GM23338 (cell line): ENCODE measurements at regions not wholly inside any gene's neighbourhood (a gene's known extent, or its start where the extent isn't known, plus 50 kb on each side); places are given as distances from the start of the nearest gene placed in this dataset.

Source experiments
- ATAC-seq: fragments of 200-7000 bp; cut with Tn5 transposase; 3 replicates; pipeline ENCODE4 v1.9.1; 2020
- DNase-seq: peaks from one replicate; pipeline ENCODE4 v3.0.0-alpha.2; 2015; ENCODE audit warnings: low spot score
- H2AFZ ChIP-seq: fragments of 200-600 bp; sonication (generic); 2 replicates; pipeline ENCODE4 v1.8.0; 2016; ENCODE audit warnings: antibody characterized with exemption, mild to moderate bottlenecking, moderate library complexity
- H3F3A ChIP-seq: fragments of 200-600 bp; sonication (generic); replicated peaks from 2 replicates; pipeline ENCODE4 v1.8.0; 2017; ENCODE audit warnings: antibody characterized with exemption, mixed run types, low read depth
- H3K27ac ChIP-seq: fragments of 200-600 bp; sonication (generic); 2 replicates; pipeline ENCODE4 v1.6.1; 2016; ENCODE audit warnings: low read depth
- H3K27me3 ChIP-seq: fragments of 200-600 bp; sonication (generic); 2 replicates; pipeline ENCODE4 v1.8.0; 2016; ENCODE audit warnings: mild to moderate bottlenecking, mixed run types, moderate library complexity; ENCODE audit not compliant: insufficient read depth
- H3K36me3 ChIP-seq: fragments of 200-600 bp; sonication (generic); 2 replicates; pipeline ENCODE4 v1.8.0; 2016; ENCODE audit warnings: mild to moderate bottlenecking; ENCODE audit not compliant: insufficient read depth
- H3K4me1 ChIP-seq: fragments of 200-600 bp; sonication (generic); 2 replicates; pipeline ENCODE4 v1.8.0; 2016; ENCODE audit warnings: mild to moderate bottlenecking, moderate library complexity; ENCODE audit not compliant: insufficient read depth
- H3K4me2 ChIP-seq: fragments of 200-600 bp; sonication (generic); 2 replicates; pipeline ENCODE4 v1.7.1; 2017; ENCODE audit warnings: mixed run types
- H3K4me3 ChIP-seq: fragments of 200-600 bp; sonication (generic); 2 replicates; pipeline ENCODE4 v1.6.1; 2016; ENCODE audit warnings: mixed run types
- H3K79me2 ChIP-seq: fragments of 200-600 bp; sonication (generic); replicated peaks from 2 replicates; pipeline ENCODE4 v1.8.0; 2017; ENCODE audit warnings: mild to moderate bottlenecking; ENCODE audit not compliant: insufficient read depth
- H3K9me2 ChIP-seq: fragments of 200-600 bp; sonication (generic); 2 replicates; pipeline ENCODE4 v1.8.0; 2017; ENCODE audit not compliant: insufficient read depth
- H4K20me1 ChIP-seq: fragments of 200-600 bp; sonication (generic); replicated peaks from 2 replicates; pipeline ENCODE4 v1.8.0; 2017; ENCODE audit warnings: mild to moderate bottlenecking; ENCODE audit not compliant: insufficient read depth
- H3K27ac Mint-ChIP-seq: 2 replicates; pipeline ENCODE4 v1.8.0; 2020; ENCODE audit warnings: inconsistent platforms, mild to moderate bottlenecking, moderate library complexity, mixed read lengths
- H3K27me3 Mint-ChIP-seq: 3 replicates; pipeline ENCODE4 v1.8.0; 2022; ENCODE audit warnings: low read depth, mild to moderate bottlenecking, moderate library complexity, mixed read lengths, inconsistent platforms; ENCODE audit not compliant: insufficient read depth, poor library complexity
- H3K36me3 Mint-ChIP-seq: 3 replicates; pipeline ENCODE4 v1.8.0; 2021; ENCODE audit warnings: low read depth, mild to moderate bottlenecking, inconsistent platforms, moderate library complexity, mixed read lengths
- H3K4me1 Mint-ChIP-seq: 3 replicates; pipeline ENCODE4 v1.8.0; 2020; ENCODE audit warnings: mild to moderate bottlenecking, inconsistent platforms, mixed read lengths
- H3K4me3 Mint-ChIP-seq: 3 replicates; pipeline ENCODE4 v1.8.0; 2021; ENCODE audit warnings: moderate library complexity, mild to moderate bottlenecking, inconsistent platforms, mixed read lengths
- H3K9me3 Mint-ChIP-seq: 3 replicates; pipeline ENCODE4 v1.8.0; 2020; ENCODE audit warnings: moderate library complexity, mild to moderate bottlenecking, inconsistent platforms, mixed read lengths
- CREB1 ChIP-seq: fragments of 250-450 bp; sonication (Bioruptor Pico); IDR thresholded peaks from 2 replicates; pipeline ENCODE4 v1.5.0; 2020; ENCODE audit warnings: low read depth, mild to moderate bottlenecking, moderate library complexity
- CTCF ChIP-seq, 2 experiments: fragments of 200-600 bp in 1 of 2; sonication (generic) in 1 of 2; conservative IDR thresholded peaks; 2 replicates each; pipeline versions ENCODE4 v1.5.1 to v1.6.1; 2016 to 2017; ENCODE audit warnings: antibody characterized with exemption in 2 of 2, low read depth in 2 of 2, mild to moderate bottlenecking in 2 of 2, moderate library complexity in 1 of 2
- EZH2 ChIP-seq: fragments of 200-600 bp; sonication (generic); IDR thresholded peaks from one replicate; pipeline ENCODE4 v1.8.0; 2017; ENCODE audit warnings: antibody characterized with exemption, mild to moderate bottlenecking, low read depth; ENCODE audit not compliant: unreplicated experiment
- EZH2phosphoT487 ChIP-seq: fragments of 200-600 bp; sonication (generic); IDR thresholded peaks from one replicate; pipeline ENCODE4 v1.8.1; 2018; ENCODE audit warnings: antibody characterized with exemption; ENCODE audit not compliant: unreplicated experiment
- JUNB ChIP-seq: IDR thresholded peaks from one replicate; pipeline ENCODE4 v1.6.1; 2016; ENCODE audit warnings: antibody characterized with exemption; ENCODE audit not compliant: unreplicated experiment
- POLR2AphosphoS5 ChIP-seq: IDR thresholded peaks from 2 replicates; pipeline ENCODE4 v1.6.1; 2016; ENCODE audit warnings: antibody characterized with exemption, low read depth
- STAT1 ChIP-seq: IDR thresholded peaks from one replicate; pipeline ENCODE4 v1.6.1; 2016; ENCODE audit warnings: antibody characterized with exemption; ENCODE audit not compliant: unreplicated experiment
- ZNF114 ChIP-seq: fragments of 250-450 bp; sonication (Bioruptor Pico); IDR thresholded peaks from 2 replicates; pipeline ENCODE4 v1.5.0; 2020; ENCODE audit warnings: mild to moderate bottlenecking, moderate library complexity
- ZNF331 ChIP-seq: fragments of 250-450 bp; sonication (Bioruptor Pico); IDR thresholded peaks from 2 replicates; pipeline ENCODE4 v1.5.0; 2020; ENCODE audit warnings: low read depth, mild to moderate bottlenecking, moderate library complexity
- TF ChIP-seq, protein P1 (sequence below): IDR thresholded peaks from 2 replicates; pipeline ENCODE4 v1.6.1; 2016; ENCODE audit warnings: antibody characterized with exemption
- TF ChIP-seq, protein P2 (sequence below): IDR thresholded peaks from one replicate; pipeline ENCODE4 v1.6.1; 2018; ENCODE audit warnings: antibody characterized with exemption; ENCODE audit not compliant: unreplicated experiment

DNA sequence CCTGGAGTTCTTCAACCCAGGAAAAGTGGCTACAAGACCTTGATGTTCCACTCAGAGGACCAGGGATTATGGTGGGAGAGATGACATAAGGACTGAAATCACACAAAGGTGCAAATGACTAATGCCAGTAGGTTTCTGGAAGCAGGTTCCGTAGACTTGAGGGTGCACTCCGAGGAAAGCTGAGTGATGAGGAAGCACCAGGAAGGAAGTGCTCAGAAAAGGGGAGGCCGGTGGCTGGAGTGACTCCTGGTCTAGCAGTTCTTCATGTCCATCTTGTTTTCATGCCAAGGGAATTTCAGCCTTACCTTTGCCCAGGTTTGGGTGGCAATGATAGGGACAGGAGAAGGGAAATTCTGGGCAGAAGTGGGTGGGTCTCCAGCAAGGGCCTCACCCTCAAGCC lies 74.5 kb downstream of the TMEM17 start (continued):
- TF ChIP-seq CTCF (conservative IDR thresholded peaks at IDR 0.05; ENCODE audit: low read depth in 2 of 2) (no peak), ZNF114 (CRISPR knock-in tag) (no peak), JUNB (no peak), POLR2AphosphoS5 (no peak)

DNA sequence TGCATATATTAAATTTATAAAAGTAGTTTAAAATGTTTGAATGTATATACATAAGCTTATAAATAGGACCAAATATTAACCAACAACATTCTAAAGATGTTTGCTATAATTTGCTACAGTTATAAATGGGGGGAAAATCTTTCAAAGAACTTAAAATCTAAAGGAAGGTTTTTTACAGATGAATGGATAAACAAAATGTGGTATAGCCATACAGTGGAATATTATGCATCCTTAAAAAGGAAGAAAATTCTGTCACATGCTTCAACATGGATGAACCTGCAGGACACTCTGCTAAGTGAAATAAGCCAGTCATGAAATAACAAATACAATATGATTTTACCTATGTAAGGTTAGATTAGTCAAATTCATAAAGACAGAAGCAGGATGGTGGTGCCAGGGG lies 75.8 kb downstream of the TMEM17 start:
- H3K4me3 ChIP-seq, result no peak overlapping the region
- no peaks in the 10 kb centered on the region for H3F3A ChIP-seq
- Mint-ChIP-seq H3K4me3 (no peak overlapping the region), H3K9me3 (peaks cover 3% of the 10 kb centered on the region; the same call in 1 of the 3 replicates), H3K36me3 (no peaks in the 10 kb centered on the region; the same call in 2 of the 3 replicates), H3K4me1 (no peaks in the 10 kb centered on the region), H3K27ac (no peak overlapping the region), H3K27me3 (peaks cover 4% of the 10 kb centered on the region)
- H3K36me3 ChIP-seq, result no peaks in the 10 kb centered on the region
- H3K27me3 ChIP-seq, result no peaks in the 10 kb centered on the region
- H3K9me2 ChIP-seq, result no peaks in the 10 kb centered on the region
- no peaks in the 10 kb centered on the region for H3K4me1 ChIP-seq
- no peak for ATAC-seq
- H3K4me2 ChIP-seq, result no peak overlapping the region
- TF ChIP-seq ZNF331 (CRISPR knock-in tag) (no peak), EZH2 (no peak), EZH2phosphoT487 (no peak), POLR2AphosphoS5 (no peak), CREB1 (no peak), STAT1 (no peak)
- TF ChIP-seq, protein P1, sequence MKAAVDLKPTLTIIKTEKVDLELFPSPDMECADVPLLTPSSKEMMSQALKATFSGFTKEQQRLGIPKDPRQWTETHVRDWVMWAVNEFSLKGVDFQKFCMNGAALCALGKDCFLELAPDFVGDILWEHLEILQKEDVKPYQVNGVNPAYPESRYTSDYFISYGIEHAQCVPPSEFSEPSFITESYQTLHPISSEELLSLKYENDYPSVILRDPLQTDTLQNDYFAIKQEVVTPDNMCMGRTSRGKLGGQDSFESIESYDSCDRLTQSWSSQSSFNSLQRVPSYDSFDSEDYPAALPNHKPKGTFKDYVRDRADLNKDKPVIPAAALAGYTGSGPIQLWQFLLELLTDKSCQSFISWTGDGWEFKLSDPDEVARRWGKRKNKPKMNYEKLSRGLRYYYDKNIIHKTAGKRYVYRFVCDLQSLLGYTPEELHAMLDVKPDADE, result no peak
- TF ChIP-seq, protein P2, sequence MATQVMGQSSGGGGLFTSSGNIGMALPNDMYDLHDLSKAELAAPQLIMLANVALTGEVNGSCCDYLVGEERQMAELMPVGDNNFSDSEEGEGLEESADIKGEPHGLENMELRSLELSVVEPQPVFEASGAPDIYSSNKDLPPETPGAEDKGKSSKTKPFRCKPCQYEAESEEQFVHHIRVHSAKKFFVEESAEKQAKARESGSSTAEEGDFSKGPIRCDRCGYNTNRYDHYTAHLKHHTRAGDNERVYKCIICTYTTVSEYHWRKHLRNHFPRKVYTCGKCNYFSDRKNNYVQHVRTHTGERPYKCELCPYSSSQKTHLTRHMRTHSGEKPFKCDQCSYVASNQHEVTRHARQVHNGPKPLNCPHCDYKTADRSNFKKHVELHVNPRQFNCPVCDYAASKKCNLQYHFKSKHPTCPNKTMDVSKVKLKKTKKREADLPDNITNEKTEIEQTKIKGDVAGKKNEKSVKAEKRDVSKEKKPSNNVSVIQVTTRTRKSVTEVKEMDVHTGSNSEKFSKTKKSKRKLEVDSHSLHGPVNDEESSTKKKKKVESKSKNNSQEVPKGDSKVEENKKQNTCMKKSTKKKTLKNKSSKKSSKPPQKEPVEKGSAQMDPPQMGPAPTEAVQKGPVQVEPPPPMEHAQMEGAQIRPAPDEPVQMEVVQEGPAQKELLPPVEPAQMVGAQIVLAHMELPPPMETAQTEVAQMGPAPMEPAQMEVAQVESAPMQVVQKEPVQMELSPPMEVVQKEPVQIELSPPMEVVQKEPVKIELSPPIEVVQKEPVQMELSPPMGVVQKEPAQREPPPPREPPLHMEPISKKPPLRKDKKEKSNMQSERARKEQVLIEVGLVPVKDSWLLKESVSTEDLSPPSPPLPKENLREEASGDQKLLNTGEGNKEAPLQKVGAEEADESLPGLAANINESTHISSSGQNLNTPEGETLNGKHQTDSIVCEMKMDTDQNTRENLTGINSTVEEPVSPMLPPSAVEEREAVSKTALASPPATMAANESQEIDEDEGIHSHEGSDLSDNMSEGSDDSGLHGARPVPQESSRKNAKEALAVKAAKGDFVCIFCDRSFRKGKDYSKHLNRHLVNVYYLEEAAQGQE, result no peak
- H3K27ac ChIP-seq, result no peak overlapping the region
- no peaks in the 10 kb centered on the region for H4K20me1 ChIP-seq
- DNase-seq, result no peak
- no peak overlapping the region for H2AFZ ChIP-seq
- H3K79me2 ChIP-seq, result no peaks in the 10 kb centered on the region
